ENCODE measurements at regions not wholly inside any gene's neighbourhood (a gene's known extent, or its start where the extent isn't known, plus 50 kb on each side); places are given as distances from the start of the nearest gene placed in this dataset.
"Not testable (repeated sequence)": the region's sequence is repeated elsewhere in the genome, so short reads cannot be mapped to it uniquely, and the experiment has no call there.

GRCh38 chr3:10646531-10647335 is 141.3 kb upstream of the ATP2B2 start:
- Histone ChIP-seq H4K8ac (ENCODE audit: low read depth, low read length) (no peak overlapping the region), H3K4me3 (ENCODE audit: low read length) (no peak overlapping the region), H3K9ac (ENCODE audit: low read length) (no peak overlapping the region), H3K4me1 (ENCODE audit: control insufficient read depth, low read depth, low read length) (no peaks in the 10 kb centered on the region), H3K27ac (ENCODE audit: low read depth, low read length) (no peak overlapping the region), H4K5ac (ENCODE audit: low read length) (no peak overlapping the region), H3K36me3 (ENCODE audit: control insufficient read depth, insufficient read depth, low read length) (no peaks in the 10 kb centered on the region), H2BK120ac (ENCODE audit: low read depth, low read length) (no peak overlapping the region), H3K79me2 (ENCODE audit: control insufficient read depth, insufficient read depth, low read length) (no peaks in the 10 kb centered on the region), H3K4ac (ENCODE audit: low read depth, low read length) (no peak overlapping the region), H3K79me1 (ENCODE audit: low read length) (no peaks in the 10 kb centered on the region), H3K18ac (ENCODE audit: low read length) (no peak overlapping the region), H2BK15ac (replicated peaks; ENCODE audit: low read depth) (no peak overlapping the region), H3K23ac (ENCODE audit: low read length) (no peak overlapping the region), H2BK5ac (ENCODE audit: low read length) (no peak overlapping the region), H3K4me2 (ENCODE audit: low read length) (no peak overlapping the region), H3K27me3 (ENCODE audit: insufficient read depth, low read length, poor library complexity) (no peaks in the 10 kb centered on the region), H2AK5ac (ENCODE audit: low read length) (no peak overlapping the region), H3K56ac (ENCODE audit: low read length) (no peak overlapping the region)
- no peak for DNase-seq
- no CpG with 5 or more reads among the region's 9 CpGs for WGBS (ENCODE audit: extremely low coverage, insufficient coverage, low lambda C conversion rate)

GRCh38 chr3:10647376-10647775 is 142.0 kb upstream of the ATP2B2 start:
- Histone ChIP-seq H3K9ac (ENCODE audit: low read length) (no peak overlapping the region), H3K23ac (ENCODE audit: low read length) (no peak overlapping the region), H3K56ac (ENCODE audit: low read length) (no peak overlapping the region), H3K36me3 (ENCODE audit: control insufficient read depth, insufficient read depth, low read length) (no peaks in the 10 kb centered on the region), H3K79me1 (ENCODE audit: low read length) (no peaks in the 10 kb centered on the region), H3K27me3 (ENCODE audit: insufficient read depth, low read length, poor library complexity) (no peaks in the 10 kb centered on the region), H3K4me2 (ENCODE audit: low read length) (no peak overlapping the region), H3K4me1 (ENCODE audit: control insufficient read depth, low read depth, low read length) (no peaks in the 10 kb centered on the region), H3K79me2 (ENCODE audit: control insufficient read depth, insufficient read depth, low read length) (no peaks in the 10 kb centered on the region), H2BK15ac (replicated peaks; ENCODE audit: low read depth) (no peak overlapping the region), H3K27ac (ENCODE audit: low read depth, low read length) (no peak overlapping the region), H3K4me3 (ENCODE audit: low read length) (no peak overlapping the region), H4K8ac (ENCODE audit: low read depth, low read length) (no peak overlapping the region), H4K5ac (ENCODE audit: low read length) (no peak overlapping the region), H2BK5ac (ENCODE audit: low read length) (no peak overlapping the region), H2AK5ac (ENCODE audit: low read length) (no peak overlapping the region), H3K4ac (ENCODE audit: low read depth, low read length) (no peak overlapping the region), H2BK120ac (ENCODE audit: low read depth, low read length) (no peak overlapping the region), H3K18ac (ENCODE audit: low read length) (no peak overlapping the region)
- no CpG with 5 or more reads among the region's 5 CpGs for WGBS (ENCODE audit: extremely low coverage, insufficient coverage, low lambda C conversion rate)
- DNase-seq, result no peak

- Histone ChIP-seq H2BK5ac (ENCODE audit: low read length) (no peak overlapping the region), H3K56ac (ENCODE audit: low read length) (no peak overlapping the region), H4K5ac (ENCODE audit: low read length) (no peak overlapping the region), H3K4me1 (ENCODE audit: control insufficient read depth, low read depth, low read length) (no peaks in the 10 kb centered on the region), H3K27ac (ENCODE audit: low read depth, low read length) (no peak overlapping the region), H2AK5ac (ENCODE audit: low read length) (no peak overlapping the region), H2BK120ac (ENCODE audit: low read depth, low read length) (no peak overlapping the region), H3K79me1 (ENCODE audit: low read length) (no peaks in the 10 kb centered on the region), H3K4me2 (ENCODE audit: low read length) (no peak overlapping the region), H4K8ac (ENCODE audit: low read depth, low read length) (no peak overlapping the region), H3K9ac (ENCODE audit: low read length) (no peak overlapping the region), H3K36me3 (ENCODE audit: control insufficient read depth, insufficient read depth, low read length) (no peaks in the 10 kb centered on the region), H3K4me3 (ENCODE audit: low read length) (no peak overlapping the region), H3K23ac (ENCODE audit: low read length) (no peak overlapping the region), H3K79me2 (ENCODE audit: control insufficient read depth, insufficient read depth, low read length) (no peaks in the 10 kb centered on the region), H3K18ac (ENCODE audit: low read length) (no peak overlapping the region), H3K4ac (ENCODE audit: low read depth, low read length) (no peak overlapping the region), H3K27me3 (ENCODE audit: insufficient read depth, low read length, poor library complexity) (no peaks in the 10 kb centered on the region), H2BK15ac (replicated peaks; ENCODE audit: low read depth) (no peak overlapping the region)
- WGBS (ENCODE audit: extremely low coverage, insufficient coverage, low lambda C conversion rate), result no CpG with 5 or more reads among the region's 4 CpGs
- no peak for DNase-seq
These were observed 142.8 kb upstream of the ATP2B2 start for GRCh38 chr3:10648181-10648580.

- not testable (repeated sequence) for H4K5ac ChIP-seq (ENCODE audit: low read length); H3K36me3 ChIP-seq (ENCODE audit: control insufficient read depth, insufficient read depth, low read length); H3K4ac ChIP-seq (ENCODE audit: low read depth, low read length); H4K8ac ChIP-seq (ENCODE audit: low read depth, low read length); H3K27ac ChIP-seq (ENCODE audit: low read depth, low read length); H3K23ac ChIP-seq (ENCODE audit: low read length); H3K4me2 ChIP-seq (ENCODE audit: low read length); H2BK5ac ChIP-seq (ENCODE audit: low read length); H2AK5ac ChIP-seq (ENCODE audit: low read length); H3K79me1 ChIP-seq (ENCODE audit: low read length); H3K4me1 ChIP-seq (ENCODE audit: control insufficient read depth, low read depth, low read length); H3K4me3 ChIP-seq (ENCODE audit: low read length); H3K79me2 ChIP-seq (ENCODE audit: control insufficient read depth, insufficient read depth, low read length); H2BK120ac ChIP-seq (ENCODE audit: low read depth, low read length); H3K9ac ChIP-seq (ENCODE audit: low read length); H3K56ac ChIP-seq (ENCODE audit: low read length); H3K27me3 ChIP-seq (ENCODE audit: insufficient read depth, low read length, poor library complexity); H3K18ac ChIP-seq (ENCODE audit: low read length); H2BK15ac ChIP-seq (replicated peaks; ENCODE audit: low read depth); DNase-seq
- no CpG with 5 or more reads among the region's 1 CpG for WGBS (ENCODE audit: extremely low coverage, insufficient coverage, low lambda C conversion rate)
These were observed 144.1 kb upstream of the ATP2B2 start for GRCh38 chr3:10649463-10649862.

GRCh38 chr3:10651506-10651905 is 146.1 kb upstream of the ATP2B2 start:
- no peak overlapping the region for H3K9ac ChIP-seq (ENCODE audit: low read length)
- no peak overlapping the region for H4K5ac ChIP-seq (ENCODE audit: low read length)
- DNase-seq, result no peak
- H3K79me1 ChIP-seq (ENCODE audit: low read length), result no peaks in the 10 kb centered on the region
- H3K27ac ChIP-seq (ENCODE audit: low read depth, low read length), result no peak overlapping the region
- no peaks in the 10 kb centered on the region for H3K27me3 ChIP-seq (ENCODE audit: insufficient read depth, low read length, poor library complexity)
- H3K56ac ChIP-seq (ENCODE audit: low read length), result no peak overlapping the region
- no peak overlapping the region for H3K23ac ChIP-seq (ENCODE audit: low read length)
- H3K36me3 ChIP-seq (ENCODE audit: control insufficient read depth, insufficient read depth, low read length), result no peaks in the 10 kb centered on the region
- no peak overlapping the region for H3K4me2 ChIP-seq (ENCODE audit: low read length)
- H3K4ac ChIP-seq (ENCODE audit: low read depth, low read length), result no peak overlapping the region
- no peak overlapping the region for H4K8ac ChIP-seq (ENCODE audit: low read depth, low read length)
- H2AK5ac ChIP-seq (ENCODE audit: low read length), result no peak overlapping the region
- H3K4me3 ChIP-seq (ENCODE audit: low read length), result no peak overlapping the region
- H3K79me2 ChIP-seq (ENCODE audit: control insufficient read depth, insufficient read depth, low read length), result no peaks in the 10 kb centered on the region
- no peaks in the 10 kb centered on the region for H3K4me1 ChIP-seq (ENCODE audit: control insufficient read depth, low read depth, low read length)
- no peak overlapping the region for H2BK120ac ChIP-seq (ENCODE audit: low read depth, low read length)
- no peak overlapping the region for H2BK15ac ChIP-seq (replicated peaks; ENCODE audit: low read depth)
- no peak overlapping the region for H2BK5ac ChIP-seq (ENCODE audit: low read length)
- H3K18ac ChIP-seq (ENCODE audit: low read length), result no peak overlapping the region

- H3K27ac ChIP-seq (ENCODE audit: low read depth, low read length), result no peak overlapping the region
- no peak overlapping the region for H2BK120ac ChIP-seq (ENCODE audit: low read depth, low read length)
- H3K79me1 ChIP-seq (ENCODE audit: low read length), result no peaks in the 10 kb centered on the region
- H3K4me3 ChIP-seq (ENCODE audit: low read length), result no peak overlapping the region
- H3K56ac ChIP-seq (ENCODE audit: low read length), result no peak overlapping the region
- no peak overlapping the region for H3K18ac ChIP-seq (ENCODE audit: low read length)
- no peak overlapping the region for H2AK5ac ChIP-seq (ENCODE audit: low read length)
- no peaks in the 10 kb centered on the region for H3K36me3 ChIP-seq (ENCODE audit: control insufficient read depth, insufficient read depth, low read length)
- no peak overlapping the region for H4K8ac ChIP-seq (ENCODE audit: low read depth, low read length)
- no peak overlapping the region for H3K9ac ChIP-seq (ENCODE audit: low read length)
- no peaks in the 10 kb centered on the region for H3K27me3 ChIP-seq (ENCODE audit: insufficient read depth, low read length, poor library complexity)
- H3K4me1 ChIP-seq (ENCODE audit: control insufficient read depth, low read depth, low read length), result no peaks in the 10 kb centered on the region
- H3K79me2 ChIP-seq (ENCODE audit: control insufficient read depth, insufficient read depth, low read length), result no peaks in the 10 kb centered on the region
- DNase-seq, result no peak
- H3K4me2 ChIP-seq (ENCODE audit: low read length), result no peak overlapping the region
- H3K4ac ChIP-seq (ENCODE audit: low read depth, low read length), result no peak overlapping the region
- H2BK15ac ChIP-seq (replicated peaks; ENCODE audit: low read depth), result no peak overlapping the region
- WGBS (ENCODE audit: extremely low coverage, insufficient coverage, low lambda C conversion rate), result no CpG with 5 or more reads among the region's 4 CpGs
- H2BK5ac ChIP-seq (ENCODE audit: low read length), result no peak overlapping the region
- no peak overlapping the region for H4K5ac ChIP-seq (ENCODE audit: low read length)
- H3K23ac ChIP-seq (ENCODE audit: low read length), result no peak overlapping the region
These were observed 147.9 kb upstream of the ATP2B2 start for GRCh38 chr3:10653241-10653640.
